K562 (cell line): ENCODE measurements at regions not wholly inside any gene's neighbourhood (a gene's known extent, or its start where the extent isn't known, plus 50 kb on each side); places are given as distances from the start of the nearest gene placed in this dataset.

ENCODE experiments used
- ATAC-seq: fragments of 200-7000 bp; cut with Tn5 transposase; 3 replicates; pipeline ENCODE4 v1.9.1; 2020; ENCODE audit warnings: moderate library complexity
- BruUV-seq: library from RNA; stranded (reverse); fragments of 400-500 nt; replicated peaks from 2 replicates; lab custom pipeline; 2021; lab: Mats Ljungman, UMichigan
- CTCF ChIA-PET: fragments of 300-600 bp; formaldehyde crosslinking; extraction: SDS; loops from one replicate; lab custom pipeline; 2021; ENCODE audit warnings: low intra/inter-chr PET ratio; lab: Yijun Ruan, JAX
- POLR2A ChIA-PET: fragments of 300-600, 350-650 bp; sonication (Branson Sonifier 250); formaldehyde crosslinking; extraction: SDS; loops from one replicate; lab custom pipeline; 2021; ENCODE audit warnings: antibody characterized with exemption, inconsistent platforms; lab: Yijun Ruan, JAX
- DNase-seq, 4 experiments: peaks; one replicate each; pipeline versions ENCODE4 v3.0.0 to v3.0.0-alpha.2; 2011 to 2018; ENCODE audit warnings: low spot score in 3 of 4, mixed read lengths in 3 of 4; ENCODE audit errors: extremely low read depth in 1 of 4
- FAIRE-seq: peaks from 2 replicates; lab custom pipeline; 2011; peaks lifted over from hg19 to GRCh38; lab: Jason Lieb, UNC
- H2AFZ ChIP-seq: 2 replicates; pipeline ENCODE4 v1.6.0; 2011; ENCODE audit warnings: low read depth, low read length, control low read depth, inconsistent platforms
- H3K27ac ChIP-seq: fragments of 200-600 bp; 3 replicates; pipeline ENCODE4 v1.8.0; 2011; ENCODE audit warnings: low read depth, mild to moderate bottlenecking, control low read depth, inconsistent platforms, low read length, moderate library complexity, mixed read lengths; ENCODE audit errors: extremely low read depth
- H3K27me3 ChIP-seq, 2 experiments: fragments of 300-600 bp in 1 of 2; 2 replicates in 1 of 2; 3 replicates in 1 of 2; pipeline versions ENCODE4 v1.6.0 to v1.8.0; 2011; ENCODE audit warnings: inconsistent platforms in 2 of 2, low read length in 2 of 2, mild to moderate bottlenecking in 1 of 2, mixed read lengths in 1 of 2, moderate library complexity in 1 of 2; ENCODE audit not compliant: control insufficient read depth in 2 of 2, insufficient read depth in 2 of 2
- H3K36me3 ChIP-seq: fragments of 300-600 bp; 3 replicates; pipeline ENCODE4 v1.8.0; 2011; ENCODE audit warnings: mild to moderate bottlenecking, low read length, inconsistent platforms; ENCODE audit not compliant: control insufficient read depth, insufficient read depth
- H3K4me1 ChIP-seq, 2 experiments: fragments of 200-600 bp in 1 of 2; replicated peaks in 1 of 2; 2 replicates in 1 of 2; 3 replicates in 1 of 2; pipeline versions ENCODE4 v1.5.1 to v1.8.0; 2011; ENCODE audit warnings: inconsistent platforms in 2 of 2, low read length in 2 of 2, mild to moderate bottlenecking in 1 of 2, mixed read lengths in 1 of 2, moderate library complexity in 1 of 2; ENCODE audit not compliant: control insufficient read depth in 2 of 2, insufficient read depth in 2 of 2
- H3K4me2 ChIP-seq: 2 replicates; pipeline ENCODE4 v1.6.1; 2011; ENCODE audit warnings: low read length, control low read depth, inconsistent platforms, mixed read lengths; ENCODE audit not compliant: insufficient read depth
- H3K4me3 ChIP-seq: fragments of 200-600 bp; sonication (generic), shearing (Covaris generic); 2 replicates; pipeline ENCODE4 v1.5.1; 2016; ENCODE audit warnings: control low read depth, inconsistent platforms
- H3K79me2 ChIP-seq: fragments of 200-600 bp; 3 replicates; pipeline ENCODE4 v1.8.0; 2011; ENCODE audit warnings: low read length, inconsistent platforms; ENCODE audit not compliant: control insufficient read depth, insufficient read depth
- H3K9ac ChIP-seq, 2 experiments: 2 replicates each; pipeline versions ENCODE4 v1.6.0 to v1.6.1; 2011; ENCODE audit warnings: low read depth in 2 of 2, low read length in 2 of 2, control low read depth in 1 of 2, inconsistent platforms in 1 of 2, mild to moderate bottlenecking in 1 of 2, mixed read lengths in 1 of 2; ENCODE audit not compliant: insufficient read depth in 1 of 2
- H3K9me1 ChIP-seq: one replicate; pipeline ENCODE4 v1.6.0; 2011; ENCODE audit warnings: inconsistent platforms, mild to moderate bottlenecking, low read length, moderate library complexity; ENCODE audit not compliant: control insufficient read depth, insufficient read depth
- H3K9me3 ChIP-seq: replicated peaks from 2 replicates; pipeline ENCODE4 v1.5.1; 2011; ENCODE audit warnings: low read depth, low read length, inconsistent platforms; ENCODE audit not compliant: control insufficient read depth, insufficient read depth
- H4K20me1 ChIP-seq: replicated peaks from 2 replicates; pipeline ENCODE4 v1.6.1; 2011; ENCODE audit warnings: low read length, inconsistent platforms, mixed read lengths; ENCODE audit not compliant: control insufficient read depth, insufficient read depth
- ARID1B ChIP-seq: fragments of 450-650 bp; IDR thresholded peaks from 2 replicates; pipeline ENCODE4 v1.6.1; 2016; ENCODE audit warnings: antibody characterized with exemption, mild to moderate bottlenecking, inconsistent platforms
- BRD4 ChIP-seq: fragments of 200-600 bp; sonication (generic); IDR thresholded peaks from 2 replicates; pipeline ENCODE4 v1.6.1; 2017; ENCODE audit warnings: inconsistent platforms
- GABPA ChIP-seq: fragments of 200-800 bp; sonication (Bioruptor generic); conservative IDR thresholded peaks from 2 replicates; pipeline ENCODE4 v1.6.1; 2016; ENCODE audit warnings: low read depth, missing genetic modification characterization, missing compliant biosample characterization
- MEF2A ChIP-seq: IDR thresholded peaks from 2 replicates; pipeline ENCODE4 v1.6.1; 2011; ENCODE audit warnings: low read depth, mild to moderate bottlenecking, low read length, moderate library complexity; ENCODE audit not compliant: control insufficient read depth
- RFX1 ChIP-seq: fragments of 450-650 bp; IDR thresholded peaks from 2 replicates; pipeline ENCODE4 v1.6.1; 2016; ENCODE audit warnings: mild to moderate bottlenecking, moderate library complexity
- ZNF592 ChIP-seq: fragments of 450-650 bp; IDR thresholded peaks from 2 replicates; pipeline ENCODE4 v1.6.1; 2017; ENCODE audit warnings: antibody characterized with exemption, mild to moderate bottlenecking
- in situ Hi-C: fragments of 300-500 bp; cut with MboI; formaldehyde crosslinking; loops from 4 replicates; pipeline ENCODE4 v1.15.0; 2018; ENCODE audit warnings: inconsistent platforms, mixed read lengths
- intact Hi-C: fragments of 100-400 bp; cut with micrococcal nuclease; formaldehyde crosslinking; loops from 2 replicates; pipeline ENCODE4 v1.14.2; 2022

GRCh38 chr10:91097313-91097712 lies 123.2 kb upstream of the PCGF5 start:
- intact Hi-C loops, result no loop called here
- Histone ChIP-seq H3K9me1 (no peaks in the 10 kb centered on the region), H3K9ac (no peak overlapping the region)
- CTCF ChIA-PET, result no interaction called here
- no peak for TF ChIP-seq MEF2A
- no peak for TF ChIP-seq BRD4
- TF ChIP-seq GABPA (tag), result no peak
- TF ChIP-seq ARID1B, result no peak
- TF ChIP-seq RFX1, result no peak
- TF ChIP-seq ZNF592, result no peak
- TF ChIP-seq, all 486 proteins: peak for 0
- Histone ChIP-seq H2AFZ (no peak overlapping the region), H3K4me3 (no peak overlapping the region), H3K9me3 (peaks cover 5% of the 10 kb centered on the region), H3K36me3 (no peaks in the 10 kb centered on the region), H4K20me1 (no peaks in the 10 kb centered on the region), H3K79me2 (no peaks in the 10 kb centered on the region), H3K27me3 (no peaks in the 10 kb centered on the region), H3K27ac (no peak overlapping the region), H3K4me2 (no peak overlapping the region), H3K4me1 (peaks cover 2 to 6% of the 10 kb centered on the region in 2 experiments; a peak in 3 of 5 replicates)
- no TSS peak for BruUV-seq
- in situ Hi-C loops, result no loop called here
- no peak for FAIRE-seq
- POLR2A ChIA-PET, result no interaction called here
- no peak for DNase-seq
- ATAC-seq, result no peak
